ENCODE measurements at regions not wholly inside any gene's neighbourhood (a gene's known extent, or its start where the extent isn't known, plus 50 kb on each side); places are given as distances from the start of the nearest gene placed in this dataset.

- TF ChIP-seq POLR2A (IDR thresholded peaks at IDR 0.05) (no peak), CTCF (IDR thresholded peaks at IDR 0.05) (no peak), POLR2AphosphoS5 (IDR thresholded peaks at IDR 0.05) (no peak)
Observed at GRCh38 chr3:124178531-124178930, 186.6 kb upstream of the ROPN1 start.
